MM.1S (cell line): ENCODE measurements at regions not wholly inside any gene's neighbourhood (a gene's known extent, or its start where the extent isn't known, plus 50 kb on each side); places are given as distances from the start of the nearest gene placed in this dataset.
A peak's percentile ranks its signal among the peaks of the same experiment; 100 is the strongest.

Experiments
- DNase-seq: peaks from one replicate; pipeline ENCODE4 v3.0.0-alpha.2; 2015
- H2AFZ ChIP-seq: fragments of 300-600 bp; sonication (generic); 2 replicates; pipeline ENCODE4 v1.6.0; 2016; ENCODE audit warnings: antibody characterized with exemption, low read length
- H3F3A ChIP-seq: fragments of 300-600 bp; sonication (generic); 2 replicates; pipeline ENCODE4 v1.6.1; 2016; ENCODE audit warnings: mild to moderate bottlenecking, antibody characterized with exemption, low read length, moderate library complexity, mixed read lengths; ENCODE audit not compliant: insufficient read depth
- H3K27ac ChIP-seq: fragments of 300-600 bp; sonication (generic); 2 replicates; pipeline ENCODE4 v1.5.1; 2016; ENCODE audit warnings: mild to moderate bottlenecking, low read length
- H3K27me3 ChIP-seq: fragments of 300-600 bp; sonication (generic); replicated peaks from 2 replicates; pipeline ENCODE4 v1.6.0; 2016; ENCODE audit warnings: low read length; ENCODE audit not compliant: insufficient read depth
- H3K36me3 ChIP-seq: fragments of 300-600 bp; sonication (generic); replicated peaks from 2 replicates; pipeline ENCODE4 v1.6.1; 2016; ENCODE audit warnings: mild to moderate bottlenecking, low read length, mixed read lengths; ENCODE audit not compliant: insufficient read depth
- H3K4me1 ChIP-seq: fragments of 300-600 bp; sonication (generic); 2 replicates; pipeline ENCODE4 v1.6.1; 2016; ENCODE audit warnings: low read length, mixed read lengths
- H3K4me2 ChIP-seq: fragments of 300-600 bp; sonication (generic); 2 replicates; pipeline ENCODE4 v1.6.0; 2016; ENCODE audit warnings: low read depth, low read length
- H3K4me3 ChIP-seq: fragments of 300-600 bp; sonication (generic); 2 replicates; pipeline ENCODE4 v1.5.1; 2016; ENCODE audit warnings: low read length, mixed read lengths
- H3K79me2 ChIP-seq: fragments of 300-600 bp; sonication (generic); 2 replicates; pipeline ENCODE4 v1.6.1; 2016; ENCODE audit warnings: mixed run types, low read length, mixed read lengths
- H3K9ac ChIP-seq: fragments of 300-600 bp; sonication (generic); 2 replicates; pipeline ENCODE4 v1.6.1; 2016; ENCODE audit warnings: low read length, mixed read lengths
- H3K9me2 ChIP-seq: fragments of 300-600 bp; sonication (generic); replicated peaks from 2 replicates; pipeline ENCODE4 v1.6.1; 2016; ENCODE audit warnings: mild to moderate bottlenecking, low read length, mixed read lengths; ENCODE audit not compliant: insufficient read depth
- H3K9me3 ChIP-seq: fragments of 300-600 bp; sonication (generic); replicated peaks from 2 replicates; pipeline ENCODE4 v1.6.1; 2016; ENCODE audit warnings: mild to moderate bottlenecking, low read length, mixed read lengths; ENCODE audit not compliant: insufficient read depth
- H4K20me1 ChIP-seq: fragments of 300-600 bp; sonication (generic); 2 replicates; pipeline ENCODE4 v1.6.1; 2016; ENCODE audit warnings: mild to moderate bottlenecking, low read length, moderate library complexity, mixed read lengths; ENCODE audit not compliant: insufficient read depth
- CTCF ChIP-seq: fragments of 300-600 bp; sonication (generic); IDR thresholded peaks from 2 replicates; pipeline ENCODE4 v1.5.1; 2016; ENCODE audit warnings: antibody characterized with exemption, low read length, mixed read lengths
- EZH2 ChIP-seq: fragments of 300-600 bp; sonication (generic); optimal IDR thresholded peaks from 2 replicates; pipeline ENCODE3; 2017; ENCODE audit warnings: low read depth, mild to moderate bottlenecking, antibody characterized with exemption, low read length, mixed read lengths
- EZH2phosphoT487 ChIP-seq: fragments of 300-600 bp; sonication (generic); IDR thresholded peaks from 2 replicates; pipeline ENCODE4 v1.6.1; 2018; ENCODE audit warnings: antibody characterized with exemption, low read length

DNA sequence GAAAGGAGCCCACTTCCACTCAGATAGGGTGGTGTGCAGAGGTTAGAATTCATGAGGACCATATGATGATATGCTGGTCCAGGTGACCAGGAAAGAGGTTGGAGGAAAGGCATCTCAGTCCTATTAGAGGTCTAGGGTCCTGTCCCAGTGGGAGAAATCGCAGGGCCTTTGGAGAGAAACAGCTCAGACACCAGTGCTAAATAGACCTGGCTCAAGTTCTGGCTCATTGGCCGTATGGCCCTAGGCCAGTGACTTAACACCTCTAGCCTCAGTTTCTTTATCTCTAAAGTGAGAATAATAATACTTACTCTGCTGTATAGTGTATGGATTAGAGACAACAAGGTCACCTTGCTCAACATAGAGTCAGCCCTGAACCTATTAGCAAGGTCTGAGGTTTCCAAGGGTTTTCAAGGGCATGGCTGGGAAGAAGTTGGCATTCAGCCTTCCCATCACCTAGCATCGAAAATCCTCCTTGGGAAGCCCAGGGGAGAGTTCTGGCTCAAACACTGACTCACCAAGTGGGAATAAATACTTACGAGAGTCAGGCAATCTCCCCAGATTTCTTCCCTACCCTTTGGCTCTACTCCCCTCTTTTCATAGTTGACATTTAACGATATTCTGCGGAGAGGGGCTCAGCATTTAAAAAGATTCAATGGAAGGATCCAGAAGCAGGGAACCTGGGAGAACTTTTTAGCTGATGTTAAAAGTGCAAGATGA is 473.1 kb upstream of the PODXL start:
- Histone ChIP-seq H3K9me2 (no peaks in the 10 kb centered on the region), H3K4me1 (no peaks in the 10 kb centered on the region), H2AFZ (no peak overlapping the region), H3K27ac (no peak overlapping the region), H3K36me3 (no peaks in the 10 kb centered on the region), H3K9me3 (no peaks in the 10 kb centered on the region), H3K4me3 (no peak overlapping the region), H3K79me2 (no peaks in the 10 kb centered on the region), H3F3A (no peaks in the 10 kb centered on the region), H4K20me1 (no peaks in the 10 kb centered on the region), H3K4me2 (no peak overlapping the region), H3K27me3 (no peaks in the 10 kb centered on the region), H3K9ac (no peak overlapping the region)
- TF ChIP-seq EZH2phosphoT487 (no peak), EZH2 (no peak), CTCF (no peak)
- DNase-seq = no peak

DNA sequence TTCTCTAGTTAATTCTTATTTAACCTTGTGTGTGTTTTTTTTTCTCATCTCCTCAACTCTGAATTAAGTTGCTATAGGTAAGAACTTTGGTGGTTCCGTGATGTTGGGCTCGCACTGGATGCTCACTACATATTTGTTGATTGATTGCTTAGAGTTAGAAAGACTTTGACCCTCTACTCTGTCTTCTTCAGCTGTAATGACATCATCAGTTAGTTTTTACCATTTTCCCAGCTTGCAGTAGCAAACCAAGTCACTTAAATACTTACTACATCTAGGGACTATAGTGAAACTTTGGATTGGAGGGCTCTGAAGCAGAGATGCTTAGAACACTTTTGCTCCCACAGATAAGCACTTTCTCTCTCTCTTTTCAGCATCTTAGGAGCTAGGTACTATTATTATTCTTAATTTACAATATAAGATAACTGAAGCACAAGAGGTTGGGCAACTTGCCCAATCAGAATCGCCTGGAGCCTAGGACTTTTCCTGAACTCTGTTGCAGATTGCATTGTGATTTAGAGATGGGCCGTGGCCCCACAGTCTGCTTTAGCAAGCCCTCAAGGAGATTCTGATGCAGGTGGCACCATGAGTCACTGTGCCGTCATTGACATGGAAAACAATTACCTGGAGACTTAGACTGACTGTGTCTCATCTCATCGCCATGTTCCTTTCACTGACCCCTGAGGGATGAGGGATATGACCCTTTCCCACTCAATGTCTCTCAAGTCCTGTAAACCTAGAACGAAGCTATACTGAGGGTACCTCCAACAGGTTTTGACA is 471.9 kb upstream of the PODXL start:
- H3K27me3 ChIP-seq = no peaks in the 10 kb centered on the region
- no peaks in the 10 kb centered on the region for H3K9me2 ChIP-seq
- no peak overlapping the region for H3K4me2 ChIP-seq

GRCh38 chr7:132024290-132024689 is 467.9 kb upstream of the PODXL start:
- no peak overlapping the region for H3K4me2 ChIP-seq
- no peak overlapping the region for H3K9ac ChIP-seq
- no peaks in the 10 kb centered on the region for H3F3A ChIP-seq
- TF ChIP-seq EZH2phosphoT487 (no peak), EZH2 (no peak), CTCF (no peak)
- H3K27ac ChIP-seq = no peak overlapping the region
- no peaks in the 10 kb centered on the region for H3K36me3 ChIP-seq
- H3K9me3 ChIP-seq = no peaks in the 10 kb centered on the region
- no peaks in the 10 kb centered on the region for H3K4me1 ChIP-seq
- H3K27me3 ChIP-seq = no peaks in the 10 kb centered on the region
- H4K20me1 ChIP-seq = no peaks in the 10 kb centered on the region
- H3K9me2 ChIP-seq = no peaks in the 10 kb centered on the region
- H3K79me2 ChIP-seq = no peaks in the 10 kb centered on the region
- no peak overlapping the region for H2AFZ ChIP-seq
- H3K4me3 ChIP-seq = no peak overlapping the region
- DNase-seq = no peak

More for the DNA sequence above, 471.9 kb upstream of the PODXL start:
- H3K27ac ChIP-seq = peak overlapping the region; percentile 15; the same call in 1 of the 2 replicates
- TF ChIP-seq CTCF = no peak
- TF ChIP-seq EZH2 = no peak
- TF ChIP-seq EZH2phosphoT487 = no peak
- no peaks in the 10 kb centered on the region for H3K4me1 ChIP-seq
- no peaks in the 10 kb centered on the region for H3K9me3 ChIP-seq
- H3K79me2 ChIP-seq = no peaks in the 10 kb centered on the region
- no peak overlapping the region for H3K9ac ChIP-seq
- no peak overlapping the region for H2AFZ ChIP-seq
- H3K36me3 ChIP-seq = no peaks in the 10 kb centered on the region
- H4K20me1 ChIP-seq = no peaks in the 10 kb centered on the region
- DNase-seq = no peak
- H3K4me3 ChIP-seq = no peak overlapping the region
- H3F3A ChIP-seq = no peaks in the 10 kb centered on the region
